ENCODE measurements at regions not wholly inside any gene's neighbourhood (a gene's known extent, or its start where the extent isn't known, plus 50 kb on each side); places are given as distances from the start of the nearest gene placed in this dataset.
"Not testable (repeated sequence)": the region's sequence is repeated elsewhere in the genome, so short reads cannot be mapped to it uniquely, and the experiment has no call there.

DNA sequence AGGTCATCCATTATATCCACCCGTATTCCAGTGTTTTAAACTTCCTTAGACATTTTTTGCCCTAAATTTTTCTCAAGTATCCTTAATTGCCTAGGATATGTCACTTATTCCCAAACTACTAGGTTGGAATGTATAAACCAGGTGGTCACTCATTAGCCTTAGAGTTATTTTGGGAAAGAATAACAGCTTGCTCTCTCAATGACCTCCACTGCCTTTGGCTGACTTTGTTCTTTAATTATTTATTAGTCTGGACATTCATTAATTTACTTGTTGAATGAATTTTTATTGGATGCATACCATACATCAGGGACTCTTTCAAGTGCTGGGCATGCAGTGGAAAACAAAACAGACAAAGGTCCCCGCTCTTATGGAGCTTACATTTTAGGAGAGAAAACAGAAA, 609.3 kb upstream of the IGFBP7 start:
- WGBS, 2 donors, result 46 to 64% methylated on average over 2 of the region's 2 CpGs
- H3K4me3 ChIP-seq (ENCODE audit: low read depth in 1 of 2, low read length in 2 of 2), result no peak overlapping the region
- H3K27ac ChIP-seq (ENCODE audit: low read depth in 2 of 2, low read length in 1 of 2), result no peak overlapping the region
- no peaks in the 10 kb centered on the region for H3K4me1 ChIP-seq (ENCODE audit: control insufficient read depth in 2 of 2, insufficient read depth in 2 of 2, low read length in 1 of 2)
- no peaks in the 10 kb centered on the region for H3K27me3 ChIP-seq (ENCODE audit: control insufficient read depth in 1 of 2, insufficient read depth in 2 of 2, low read length in 2 of 2)
- H3K36me3 ChIP-seq (ENCODE audit: control insufficient read depth in 2 of 2, insufficient read depth in 2 of 2, low read length in 1 of 2), result no peaks in the 10 kb centered on the region
- no peaks in the 10 kb centered on the region for H3K9me3 ChIP-seq (ENCODE audit: control insufficient read depth in 2 of 2, insufficient read depth in 1 of 2, low read depth in 1 of 2, low read length in 1 of 2)

DNA sequence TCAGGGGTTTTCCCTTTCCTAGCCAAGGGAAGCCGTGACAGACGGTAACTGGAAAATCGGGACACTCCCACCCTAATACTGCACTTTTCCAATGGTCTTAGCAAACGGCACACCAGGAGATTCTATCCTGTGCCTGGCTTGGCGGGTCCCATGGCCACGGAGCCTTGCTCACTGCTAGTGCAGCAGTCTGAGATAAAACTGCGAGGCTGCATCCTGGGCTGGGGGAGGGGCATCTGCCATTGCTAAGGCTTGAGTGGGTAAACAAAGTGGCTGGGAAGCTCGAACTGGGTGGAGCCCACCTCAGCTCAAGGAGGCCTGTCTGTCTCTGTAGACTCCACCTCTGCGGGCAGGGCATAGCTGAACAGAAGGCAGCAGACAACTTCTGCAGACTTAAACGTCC, 604.1 kb upstream of the IGFBP7 start:
- WGBS, 2 donors, result 84 to 85% methylated on average over 10 of the region's 10 CpGs

DNA sequence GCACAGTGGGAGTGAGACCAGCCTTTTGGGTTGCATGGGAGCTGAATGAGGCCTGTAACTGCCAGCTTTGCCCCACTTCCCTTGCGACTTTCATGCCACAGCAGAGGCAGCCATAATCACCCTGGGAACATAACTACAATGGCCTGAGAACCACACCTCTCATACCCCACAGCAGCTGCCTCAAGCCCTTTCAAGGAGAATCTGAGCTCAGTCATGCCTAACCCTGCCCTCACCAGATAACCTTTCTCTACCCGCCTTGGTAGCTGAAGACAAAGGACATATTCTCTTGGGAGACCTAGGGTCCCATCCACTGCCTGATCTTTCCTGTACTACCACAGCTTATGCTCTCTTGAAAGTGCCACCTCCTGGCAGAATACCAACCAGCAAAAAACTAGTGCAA, 599.9 kb upstream of the IGFBP7 start:
- peaks cover 0 to 2% of the 10 kb centered on the region in 2 donors for H3K9me3 ChIP-seq (ENCODE audit: control insufficient read depth in 2 of 2, insufficient read depth in 1 of 2, low read depth in 1 of 2, low read length in 1 of 2)
- 70 to 73% methylated on average over 2 of the region's 2 CpGs for WGBS, 2 donors
- no peaks in the 10 kb centered on the region for H3K27me3 ChIP-seq (ENCODE audit: control insufficient read depth in 1 of 2, insufficient read depth in 2 of 2, low read length in 2 of 2)
- no peak overlapping the region for H3K4me3 ChIP-seq (ENCODE audit: low read depth in 1 of 2, low read length in 2 of 2)
- H3K27ac ChIP-seq (ENCODE audit: low read depth in 2 of 2, low read length in 1 of 2), result no peak overlapping the region
- H3K4me1 ChIP-seq (ENCODE audit: control insufficient read depth in 2 of 2, insufficient read depth in 2 of 2, low read length in 1 of 2), result no peaks in the 10 kb centered on the region
- no peaks in the 10 kb centered on the region for H3K36me3 ChIP-seq (ENCODE audit: control insufficient read depth in 2 of 2, insufficient read depth in 2 of 2, low read length in 1 of 2)

More for the DNA sequence above, 604.1 kb upstream of the IGFBP7 start:
- H3K27me3 ChIP-seq (ENCODE audit: control insufficient read depth in 1 of 2, insufficient read depth in 2 of 2, low read length in 2 of 2); H3K4me3 ChIP-seq (ENCODE audit: low read depth in 1 of 2, low read length in 2 of 2); H3K36me3 ChIP-seq (ENCODE audit: control insufficient read depth in 2 of 2, insufficient read depth in 2 of 2, low read length in 1 of 2); H3K4me1 ChIP-seq (ENCODE audit: control insufficient read depth in 2 of 2, insufficient read depth in 2 of 2, low read length in 1 of 2); H3K27ac ChIP-seq (ENCODE audit: low read depth in 2 of 2, low read length in 1 of 2); H3K9me3 ChIP-seq (ENCODE audit: control insufficient read depth in 2 of 2, insufficient read depth in 1 of 2, low read depth in 1 of 2, low read length in 1 of 2): not testable (repeated sequence)

DNA sequence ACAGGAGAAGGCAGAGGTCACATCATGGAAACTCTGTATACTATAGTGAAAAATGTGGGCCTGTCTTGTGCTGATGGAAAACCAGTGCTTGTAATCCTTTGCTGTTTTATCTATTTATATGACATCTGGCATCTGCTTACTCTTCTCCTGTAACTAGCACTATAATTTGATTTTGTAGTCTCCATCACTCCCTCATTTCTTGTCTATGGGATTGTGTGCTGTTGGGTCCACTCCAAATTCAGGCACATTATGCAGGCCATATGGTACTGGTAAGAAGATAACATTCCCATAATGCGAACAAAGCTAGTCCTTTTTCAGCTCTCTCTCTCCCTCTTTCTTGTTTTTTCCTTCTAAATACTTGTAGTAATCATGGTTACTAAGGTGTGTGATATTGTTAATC, 581.2 kb upstream of the IGFBP7 start:
- 79 to 89% methylated on average over 1 of the region's 1 CpG for WGBS, 2 donors
- H3K27me3 ChIP-seq (ENCODE audit: control insufficient read depth in 1 of 2, insufficient read depth in 2 of 2, low read length in 2 of 2), result no peaks in the 10 kb centered on the region
- H3K4me3 ChIP-seq (ENCODE audit: low read depth in 1 of 2, low read length in 2 of 2), result no peak overlapping the region
- H3K4me1 ChIP-seq (ENCODE audit: control insufficient read depth in 2 of 2, insufficient read depth in 2 of 2, low read length in 1 of 2), result no peaks in the 10 kb centered on the region
- no peaks in the 10 kb centered on the region for H3K9me3 ChIP-seq (ENCODE audit: control insufficient read depth in 2 of 2, insufficient read depth in 1 of 2, low read depth in 1 of 2, low read length in 1 of 2)
- H3K27ac ChIP-seq (ENCODE audit: low read depth in 2 of 2, low read length in 1 of 2), result no peak overlapping the region
- no peaks in the 10 kb centered on the region for H3K36me3 ChIP-seq (ENCODE audit: control insufficient read depth in 2 of 2, insufficient read depth in 2 of 2, low read length in 1 of 2)

DNA sequence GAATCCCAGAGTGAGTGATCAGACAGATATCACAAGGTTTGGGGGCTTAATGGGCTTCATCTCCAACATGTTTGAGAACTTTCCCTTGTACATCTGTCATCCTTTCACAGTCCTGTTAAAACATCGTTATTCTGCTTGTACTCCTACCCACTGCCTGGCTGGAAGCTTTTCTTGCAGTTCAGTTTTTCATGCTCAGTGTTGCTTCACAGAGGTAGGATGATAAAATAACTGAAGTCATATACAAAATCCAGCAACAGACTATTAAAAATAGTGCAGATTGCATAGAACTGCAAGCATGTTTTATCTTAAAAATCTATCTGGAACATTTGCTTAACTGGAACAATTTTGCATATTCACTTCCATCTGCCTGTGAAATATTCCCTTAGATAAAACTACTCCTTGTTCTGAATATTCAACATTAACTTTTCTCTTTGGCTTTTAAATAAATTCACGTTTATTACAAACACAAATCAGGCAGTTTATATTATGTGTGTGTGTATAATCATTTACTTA, 579.6 kb upstream of the IGFBP7 start:
- no peaks in the 10 kb centered on the region for H3K36me3 ChIP-seq (ENCODE audit: control insufficient read depth in 2 of 2, insufficient read depth in 2 of 2, low read length in 1 of 2)
- H3K4me3 ChIP-seq (ENCODE audit: low read depth in 1 of 2, low read length in 2 of 2), result no peak overlapping the region
- WGBS, 2 donors, result 43 to 56% methylated on average over 2 of the region's 2 CpGs
- H3K9me3 ChIP-seq (ENCODE audit: control insufficient read depth in 2 of 2, insufficient read depth in 1 of 2, low read depth in 1 of 2, low read length in 1 of 2), result no peaks in the 10 kb centered on the region
- H3K4me1 ChIP-seq (ENCODE audit: control insufficient read depth in 2 of 2, insufficient read depth in 2 of 2, low read length in 1 of 2), result no peaks in the 10 kb centered on the region
- H3K27ac ChIP-seq (ENCODE audit: low read depth in 2 of 2, low read length in 1 of 2), result no peak overlapping the region
- H3K27me3 ChIP-seq (ENCODE audit: control insufficient read depth in 1 of 2, insufficient read depth in 2 of 2, low read length in 2 of 2), result no peaks in the 10 kb centered on the region

DNA sequence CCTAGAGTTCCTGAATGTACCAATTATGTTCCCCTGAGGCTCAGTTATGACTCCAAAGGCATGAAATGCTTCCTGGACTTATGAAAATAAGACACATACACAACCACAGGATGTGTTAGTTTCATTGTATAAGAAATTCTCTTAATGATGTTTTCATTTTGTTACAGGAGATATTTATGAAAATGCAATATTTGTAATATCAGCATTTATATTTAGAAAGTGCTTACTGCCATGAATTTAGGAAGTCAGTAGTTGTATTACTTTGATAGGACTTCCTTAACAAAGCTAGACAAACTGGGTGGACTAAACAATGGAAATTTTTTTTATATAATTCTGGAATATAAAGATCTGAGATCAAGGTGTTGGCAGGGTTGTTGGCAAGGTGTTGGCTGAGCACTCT, 572.1 kb upstream of the IGFBP7 start:
- no peak overlapping the region for H3K4me3 ChIP-seq (ENCODE audit: low read depth in 1 of 2, low read length in 2 of 2)
- H3K4me1 ChIP-seq (ENCODE audit: control insufficient read depth in 2 of 2, insufficient read depth in 2 of 2, low read length in 1 of 2), result no peaks in the 10 kb centered on the region
- H3K27ac ChIP-seq (ENCODE audit: low read depth in 2 of 2, low read length in 1 of 2), result no peak overlapping the region
- no peaks in the 10 kb centered on the region for H3K36me3 ChIP-seq (ENCODE audit: control insufficient read depth in 2 of 2, insufficient read depth in 2 of 2, low read length in 1 of 2)
- no peaks in the 10 kb centered on the region for H3K9me3 ChIP-seq (ENCODE audit: control insufficient read depth in 2 of 2, insufficient read depth in 1 of 2, low read depth in 1 of 2, low read length in 1 of 2)
- H3K27me3 ChIP-seq (ENCODE audit: control insufficient read depth in 1 of 2, insufficient read depth in 2 of 2, low read length in 2 of 2), result no peaks in the 10 kb centered on the region

DNA sequence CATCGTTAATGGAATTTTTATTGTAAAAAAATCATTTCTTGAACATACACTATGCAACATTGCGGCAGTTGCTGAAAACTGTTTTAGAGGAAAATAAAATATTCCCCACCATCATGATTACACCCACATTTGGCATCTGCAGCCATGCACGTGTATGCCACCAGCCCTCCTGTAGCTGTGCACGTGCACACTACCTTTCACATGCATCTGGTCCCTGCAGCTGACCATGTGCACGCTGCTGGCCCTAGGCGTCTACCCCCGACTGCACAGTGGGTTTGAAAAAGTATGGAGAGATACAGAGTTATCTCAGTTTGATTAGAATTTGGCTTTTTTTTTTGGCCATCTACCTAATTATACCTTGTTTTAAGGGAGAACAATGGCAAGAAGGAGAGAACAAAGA, 569.8 kb upstream of the IGFBP7 start:
- no peaks in the 10 kb centered on the region for H3K36me3 ChIP-seq (ENCODE audit: control insufficient read depth in 2 of 2, insufficient read depth in 2 of 2, low read length in 1 of 2)
- H3K27me3 ChIP-seq (ENCODE audit: control insufficient read depth in 1 of 2, insufficient read depth in 2 of 2, low read length in 2 of 2), result no peaks in the 10 kb centered on the region

DNA sequence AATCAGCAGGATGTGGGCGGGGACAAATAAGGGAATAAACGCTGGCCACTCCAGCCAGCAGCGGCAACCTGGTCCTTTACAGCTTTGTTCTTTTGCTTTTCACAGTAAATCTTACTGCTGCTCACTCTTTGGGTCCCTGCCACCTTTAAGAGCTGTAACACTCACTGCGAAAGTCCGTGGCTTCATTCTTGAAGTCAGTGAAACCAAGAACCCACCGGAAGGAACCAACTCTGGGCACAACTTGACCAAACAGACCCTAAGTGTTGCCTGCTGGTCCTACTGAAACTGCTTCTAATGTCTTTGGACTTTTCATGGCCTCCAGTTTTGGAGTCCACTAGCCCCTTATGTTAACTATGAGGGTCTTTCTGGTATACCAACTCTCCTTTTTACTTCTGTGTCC, 566.2 kb upstream of the IGFBP7 start:
- no peaks in the 10 kb centered on the region for H3K4me1 ChIP-seq (ENCODE audit: control insufficient read depth in 2 of 2, insufficient read depth in 2 of 2, low read length in 1 of 2)
- H3K27me3 ChIP-seq (ENCODE audit: control insufficient read depth in 1 of 2, insufficient read depth in 2 of 2, low read length in 2 of 2), result no peaks in the 10 kb centered on the region
- H3K36me3 ChIP-seq (ENCODE audit: control insufficient read depth in 2 of 2, insufficient read depth in 2 of 2, low read length in 1 of 2), result no peaks in the 10 kb centered on the region
- H3K9me3 ChIP-seq (ENCODE audit: control insufficient read depth in 2 of 2, insufficient read depth in 1 of 2, low read depth in 1 of 2, low read length in 1 of 2), result no peaks in the 10 kb centered on the region
- no peak overlapping the region for H3K27ac ChIP-seq (ENCODE audit: low read depth in 2 of 2, low read length in 1 of 2)
- WGBS, 2 donors, result 91 to 94% methylated on average over 6 of the region's 6 CpGs
- no peak overlapping the region for H3K4me3 ChIP-seq (ENCODE audit: low read depth in 1 of 2, low read length in 2 of 2)

More for the DNA sequence above, 569.8 kb upstream of the IGFBP7 start:
- Histone ChIP-seq H3K4me3 (ENCODE audit: low read depth in 1 of 2, low read length in 2 of 2) (no peak overlapping the region), H3K4me1 (ENCODE audit: control insufficient read depth in 2 of 2, insufficient read depth in 2 of 2, low read length in 1 of 2) (no peaks in the 10 kb centered on the region), H3K27ac (ENCODE audit: low read depth in 2 of 2, low read length in 1 of 2) (no peak overlapping the region), H3K9me3 (ENCODE audit: control insufficient read depth in 2 of 2, insufficient read depth in 1 of 2, low read depth in 1 of 2, low read length in 1 of 2) (no peaks in the 10 kb centered on the region)
- WGBS, 2 donors, result 79 to 87% methylated on average over 7 of the region's 7 CpGs

DNA sequence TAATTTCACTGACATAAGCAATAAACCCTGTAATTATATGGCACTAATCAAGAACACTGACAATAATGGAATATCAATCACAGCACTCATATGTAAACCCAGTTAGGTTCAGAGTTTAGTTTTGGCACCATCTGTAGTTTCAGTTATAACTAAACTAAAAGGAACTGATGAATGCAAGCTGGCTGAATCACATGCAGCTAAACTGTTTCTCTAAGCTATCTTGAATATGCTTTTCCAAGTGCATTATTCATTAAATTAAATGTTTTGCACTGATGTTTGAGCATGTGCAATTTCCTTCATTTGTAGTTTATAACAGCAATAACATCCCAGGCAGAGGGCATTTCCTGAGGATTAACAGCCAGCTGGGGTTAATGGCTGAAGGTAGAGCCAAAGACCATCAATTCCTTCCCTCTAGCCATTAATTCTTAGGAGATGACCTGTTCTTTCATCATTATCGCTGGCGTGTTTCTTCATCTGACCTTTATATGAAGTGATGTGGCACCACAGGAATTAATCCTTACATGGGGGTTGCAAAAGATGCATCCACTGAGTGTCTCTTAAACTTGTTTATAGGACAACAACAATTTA, 562.8 kb upstream of the IGFBP7 start:
- H3K4me1 ChIP-seq (ENCODE audit: control insufficient read depth in 2 of 2, insufficient read depth in 2 of 2, low read length in 1 of 2), result no peaks in the 10 kb centered on the region
- H3K27ac ChIP-seq (ENCODE audit: low read depth in 2 of 2, low read length in 1 of 2), result no peak overlapping the region
- WGBS, 2 donors, result 62 to 64% methylated on average over 2 of the region's 2 CpGs
- H3K36me3 ChIP-seq (ENCODE audit: control insufficient read depth in 2 of 2, insufficient read depth in 2 of 2, low read length in 1 of 2), result no peaks in the 10 kb centered on the region
- H3K9me3 ChIP-seq (ENCODE audit: control insufficient read depth in 2 of 2, insufficient read depth in 1 of 2, low read depth in 1 of 2, low read length in 1 of 2), result no peaks in the 10 kb centered on the region
- H3K27me3 ChIP-seq (ENCODE audit: control insufficient read depth in 1 of 2, insufficient read depth in 2 of 2, low read length in 2 of 2), result no peaks in the 10 kb centered on the region
- no peak overlapping the region for H3K4me3 ChIP-seq (ENCODE audit: low read depth in 1 of 2, low read length in 2 of 2)

DNA sequence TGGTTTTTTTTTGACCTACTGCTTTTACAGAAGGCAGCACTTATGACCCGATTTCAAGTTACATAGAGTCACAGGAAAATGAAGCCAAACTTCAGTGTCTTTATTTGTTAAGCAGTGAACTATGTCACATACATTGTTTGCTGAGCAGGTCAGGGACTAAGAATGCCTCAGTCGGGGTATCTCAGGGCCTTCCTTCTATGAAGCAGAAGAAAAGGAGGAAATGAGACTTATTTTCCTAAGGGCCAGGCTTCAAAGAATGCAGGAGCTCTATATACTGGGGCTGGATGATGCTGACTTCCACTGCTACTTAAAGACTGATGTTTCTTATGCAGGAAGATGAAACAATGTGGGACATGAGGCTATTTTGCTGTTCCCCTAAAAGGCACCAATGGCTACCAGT, 558.4 kb upstream of the IGFBP7 start:
- WGBS, 2 donors, result 32 to 55% methylated on average over 2 of the region's 2 CpGs
- no peak overlapping the region for H3K4me3 ChIP-seq (ENCODE audit: low read depth in 1 of 2, low read length in 2 of 2)
- no peaks in the 10 kb centered on the region for H3K27me3 ChIP-seq (ENCODE audit: control insufficient read depth in 1 of 2, insufficient read depth in 2 of 2, low read length in 2 of 2)
- no peaks in the 10 kb centered on the region for H3K9me3 ChIP-seq (ENCODE audit: control insufficient read depth in 2 of 2, insufficient read depth in 1 of 2, low read depth in 1 of 2, low read length in 1 of 2)
- no peaks in the 10 kb centered on the region for H3K36me3 ChIP-seq (ENCODE audit: control insufficient read depth in 2 of 2, insufficient read depth in 2 of 2, low read length in 1 of 2)
- no peak overlapping the region for H3K27ac ChIP-seq (ENCODE audit: low read depth in 2 of 2, low read length in 1 of 2)
- no peaks in the 10 kb centered on the region for H3K4me1 ChIP-seq (ENCODE audit: control insufficient read depth in 2 of 2, insufficient read depth in 2 of 2, low read length in 1 of 2)

Data from esophagus (tissue), 2 donors.